ENCODE measurements at regions not wholly inside any gene's neighbourhood (a gene's known extent, or its start where the extent isn't known, plus 50 kb on each side); places are given as distances from the start of the nearest gene placed in this dataset.

DNA sequence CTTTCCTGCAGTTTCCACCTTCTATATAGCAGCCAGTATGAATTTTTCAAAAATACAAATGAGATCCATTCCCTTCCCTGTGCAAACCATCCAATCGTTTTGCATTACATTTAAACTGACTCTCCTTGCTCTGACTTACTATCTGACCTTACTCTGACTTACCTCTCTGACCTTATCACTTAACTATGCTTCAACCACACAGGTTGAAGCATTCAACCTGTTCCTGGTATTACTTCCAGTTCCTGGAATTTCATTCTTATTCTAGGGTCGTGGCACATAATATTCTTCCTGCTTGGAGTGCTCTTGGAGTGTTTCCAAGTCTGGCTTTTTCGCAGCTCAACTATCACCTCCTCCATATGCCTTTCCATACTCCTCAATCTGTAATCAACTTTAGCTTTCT lies 850.6 kb upstream of the CHAC2 start:
- TF ChIP-seq, protein P1, sequence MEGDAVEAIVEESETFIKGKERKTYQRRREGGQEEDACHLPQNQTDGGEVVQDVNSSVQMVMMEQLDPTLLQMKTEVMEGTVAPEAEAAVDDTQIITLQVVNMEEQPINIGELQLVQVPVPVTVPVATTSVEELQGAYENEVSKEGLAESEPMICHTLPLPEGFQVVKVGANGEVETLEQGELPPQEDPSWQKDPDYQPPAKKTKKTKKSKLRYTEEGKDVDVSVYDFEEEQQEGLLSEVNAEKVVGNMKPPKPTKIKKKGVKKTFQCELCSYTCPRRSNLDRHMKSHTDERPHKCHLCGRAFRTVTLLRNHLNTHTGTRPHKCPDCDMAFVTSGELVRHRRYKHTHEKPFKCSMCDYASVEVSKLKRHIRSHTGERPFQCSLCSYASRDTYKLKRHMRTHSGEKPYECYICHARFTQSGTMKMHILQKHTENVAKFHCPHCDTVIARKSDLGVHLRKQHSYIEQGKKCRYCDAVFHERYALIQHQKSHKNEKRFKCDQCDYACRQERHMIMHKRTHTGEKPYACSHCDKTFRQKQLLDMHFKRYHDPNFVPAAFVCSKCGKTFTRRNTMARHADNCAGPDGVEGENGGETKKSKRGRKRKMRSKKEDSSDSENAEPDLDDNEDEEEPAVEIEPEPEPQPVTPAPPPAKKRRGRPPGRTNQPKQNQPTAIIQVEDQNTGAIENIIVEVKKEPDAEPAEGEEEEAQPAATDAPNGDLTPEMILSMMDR (IDR thresholded peaks at IDR 0.05): no peak
- TF ChIP-seq POLR2A (IDR thresholded peaks at IDR 0.05): no peak

Data from right lobe of liver (tissue), 4 donors.